Osteoblast (primary cell): ENCODE measurements at regions not wholly inside any gene's neighbourhood (a gene's known extent, or its start where the extent isn't known, plus 50 kb on each side); places are given as distances from the start of the nearest gene placed in this dataset.

ENCODE experiments used
- DNase-seq: peaks from one replicate; pipeline ENCODE4 v3.0.0; 2011; ENCODE audit warnings: low spot score, mixed read lengths; ENCODE audit not compliant: insufficient read length; ENCODE audit errors: missing footprints
- H2AFZ ChIP-seq: 2 replicates; pipeline ENCODE4 v1.6.0; 2011; ENCODE audit warnings: mild to moderate bottlenecking, low read length
- H3K27ac ChIP-seq: 2 replicates; pipeline ENCODE4 v1.5.1; 2011; ENCODE audit warnings: mild to moderate bottlenecking, low read depth, low read length, moderate library complexity
- H3K27me3 ChIP-seq: 2 replicates; pipeline ENCODE4 v1.6.0; 2012; ENCODE audit warnings: mild to moderate bottlenecking, control low read depth, inconsistent platforms, low read length, moderate library complexity; ENCODE audit not compliant: insufficient read depth
- H3K36me3 ChIP-seq: 2 replicates; pipeline ENCODE4 v1.5.1; 2011; ENCODE audit warnings: mild to moderate bottlenecking, low read length, control low read depth, moderate library complexity; ENCODE audit not compliant: insufficient read depth
- H3K4me1 ChIP-seq: 2 replicates; pipeline ENCODE4 v1.5.1; 2011; ENCODE audit warnings: mild to moderate bottlenecking, low read length, control low read depth, moderate library complexity; ENCODE audit not compliant: insufficient read depth
- H3K4me2 ChIP-seq: 2 replicates; pipeline ENCODE4 v1.6.0; 2011; ENCODE audit warnings: mild to moderate bottlenecking, low read length; ENCODE audit not compliant: insufficient read depth
- H3K4me3 ChIP-seq: fragments of 200-600 bp; sonication (generic); 3 replicates; pipeline ENCODE4 v1.5.1; 2012; ENCODE audit warnings: mild to moderate bottlenecking, low read length, inconsistent platforms; ENCODE audit not compliant: insufficient read depth
- H3K79me2 ChIP-seq: 2 replicates; pipeline ENCODE4 v1.6.0; 2012; ENCODE audit warnings: mild to moderate bottlenecking, low read length, control low read depth, inconsistent platforms; ENCODE audit not compliant: insufficient read depth
- H3K9me3 ChIP-seq: 2 replicates; pipeline ENCODE4 v1.5.1; 2011; ENCODE audit warnings: low read depth, low read length, control low read depth
- H4K20me1 ChIP-seq: 2 replicates; pipeline ENCODE4 v1.6.0; 2012; ENCODE audit warnings: mild to moderate bottlenecking, low read length, control low read depth; ENCODE audit not compliant: insufficient read depth
- TF ChIP-seq, protein P1 (sequence below): IDR thresholded peaks from 2 replicates; pipeline ENCODE4 v1.5.1; 2011; ENCODE audit warnings: mild to moderate bottlenecking, low read depth, low read length, moderate library complexity; ENCODE audit errors: extremely low read depth

DNA sequence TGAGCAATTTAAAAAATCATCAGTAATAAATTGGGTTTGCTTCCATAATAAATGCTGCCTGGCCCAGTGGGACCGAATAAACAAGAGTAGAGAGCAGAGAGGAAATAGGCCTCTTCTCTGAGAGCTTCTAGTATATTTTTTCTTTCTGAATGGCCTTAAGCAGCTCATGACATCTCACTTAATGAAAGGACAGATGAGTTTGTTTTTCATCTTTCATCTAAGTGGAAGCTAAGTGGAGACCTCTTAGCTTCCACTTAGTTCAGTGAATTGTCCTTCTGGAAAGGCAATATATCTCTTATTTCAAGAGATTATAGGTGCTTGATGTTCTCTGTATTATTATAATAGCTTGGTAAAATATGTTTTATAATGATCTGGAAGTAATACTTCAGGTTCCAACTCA lies 245.9 kb upstream of the ANO3 start:
- Histone ChIP-seq H3K27ac (no peak overlapping the region), H3K9me3 (no peaks in the 10 kb centered on the region), H4K20me1 (no peaks in the 10 kb centered on the region), H3K4me2 (no peak overlapping the region), H3K4me1 (no peaks in the 10 kb centered on the region), H3K79me2 (no peaks in the 10 kb centered on the region), H2AFZ (no peak overlapping the region), H3K36me3 (no peaks in the 10 kb centered on the region), H3K4me3 (no peak overlapping the region), H3K27me3 (no peaks in the 10 kb centered on the region)
- TF ChIP-seq, protein P1, sequence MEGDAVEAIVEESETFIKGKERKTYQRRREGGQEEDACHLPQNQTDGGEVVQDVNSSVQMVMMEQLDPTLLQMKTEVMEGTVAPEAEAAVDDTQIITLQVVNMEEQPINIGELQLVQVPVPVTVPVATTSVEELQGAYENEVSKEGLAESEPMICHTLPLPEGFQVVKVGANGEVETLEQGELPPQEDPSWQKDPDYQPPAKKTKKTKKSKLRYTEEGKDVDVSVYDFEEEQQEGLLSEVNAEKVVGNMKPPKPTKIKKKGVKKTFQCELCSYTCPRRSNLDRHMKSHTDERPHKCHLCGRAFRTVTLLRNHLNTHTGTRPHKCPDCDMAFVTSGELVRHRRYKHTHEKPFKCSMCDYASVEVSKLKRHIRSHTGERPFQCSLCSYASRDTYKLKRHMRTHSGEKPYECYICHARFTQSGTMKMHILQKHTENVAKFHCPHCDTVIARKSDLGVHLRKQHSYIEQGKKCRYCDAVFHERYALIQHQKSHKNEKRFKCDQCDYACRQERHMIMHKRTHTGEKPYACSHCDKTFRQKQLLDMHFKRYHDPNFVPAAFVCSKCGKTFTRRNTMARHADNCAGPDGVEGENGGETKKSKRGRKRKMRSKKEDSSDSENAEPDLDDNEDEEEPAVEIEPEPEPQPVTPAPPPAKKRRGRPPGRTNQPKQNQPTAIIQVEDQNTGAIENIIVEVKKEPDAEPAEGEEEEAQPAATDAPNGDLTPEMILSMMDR = no peak
- no peak for DNase-seq

DNA sequence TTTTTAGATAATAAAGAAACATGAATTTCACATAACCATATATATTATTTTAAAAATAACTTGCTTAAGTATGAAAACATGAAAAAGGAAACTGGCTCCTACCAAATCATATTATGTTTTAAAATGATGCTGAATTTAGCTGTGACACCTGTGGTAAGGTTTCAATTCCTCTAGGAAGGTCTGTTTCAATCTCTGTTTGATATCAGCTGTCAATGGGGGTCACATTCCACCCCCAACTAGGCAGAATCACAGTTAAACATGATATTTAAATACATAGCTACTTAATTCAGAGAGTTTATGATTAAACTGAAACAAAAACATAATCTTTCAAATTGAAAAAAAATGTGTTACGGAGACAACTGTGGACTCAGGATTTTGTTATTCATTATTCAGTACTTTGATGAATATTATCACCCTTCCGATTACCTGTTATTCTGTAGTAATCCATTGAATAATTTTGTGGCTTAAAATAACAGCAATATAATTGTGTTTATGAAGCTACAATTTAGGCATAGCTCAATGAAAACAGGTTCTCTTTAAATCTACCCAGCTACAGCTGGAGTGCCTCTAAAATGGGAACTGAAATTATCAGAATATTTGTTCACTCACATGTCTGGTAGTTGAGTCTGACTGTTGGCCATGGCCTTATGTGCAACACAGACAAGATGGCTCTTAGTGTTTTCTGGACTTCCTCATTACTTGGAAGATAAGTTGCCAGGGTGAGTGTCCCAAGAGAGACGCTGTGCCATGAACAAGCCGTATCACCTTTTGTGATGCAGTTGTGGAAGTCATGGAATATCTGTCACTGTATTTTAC lies 244.6 kb upstream of the ANO3 start:
- no peak for DNase-seq
- TF ChIP-seq, protein P1 = no peak
- Histone ChIP-seq H3K4me1 (no peaks in the 10 kb centered on the region), H3K9me3 (no peaks in the 10 kb centered on the region), H3K27ac (no peak overlapping the region), H4K20me1 (no peaks in the 10 kb centered on the region), H3K4me2 (no peak overlapping the region), H3K4me3 (no peak overlapping the region), H3K79me2 (no peaks in the 10 kb centered on the region), H3K36me3 (no peaks in the 10 kb centered on the region), H2AFZ (no peak overlapping the region), H3K27me3 (no peaks in the 10 kb centered on the region)

DNA sequence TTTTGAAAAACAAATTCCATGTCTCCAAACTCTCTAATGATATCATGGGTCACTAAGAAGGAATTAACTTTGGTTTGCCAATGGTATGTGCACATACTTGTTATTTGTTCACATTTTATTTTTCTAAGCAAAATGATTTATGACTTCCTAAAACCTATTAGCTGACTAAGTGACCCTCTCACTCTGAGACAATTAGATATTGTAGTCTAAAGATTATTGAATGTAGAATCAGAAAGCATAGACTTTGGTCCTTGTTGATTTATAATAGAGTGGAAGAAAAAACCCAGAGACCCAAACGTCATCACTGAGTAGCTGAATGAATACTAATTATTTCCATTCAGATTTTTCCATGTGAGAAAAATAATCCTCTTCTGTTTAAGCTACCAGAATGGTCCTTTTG lies 243.5 kb upstream of the ANO3 start:
- Histone ChIP-seq H3K9me3 (no peaks in the 10 kb centered on the region), H3K4me1 (no peaks in the 10 kb centered on the region), H3K79me2 (no peaks in the 10 kb centered on the region), H3K27ac (no peak overlapping the region), H3K27me3 (no peaks in the 10 kb centered on the region), H3K4me2 (no peak overlapping the region), H3K4me3 (no peak overlapping the region), H2AFZ (no peak overlapping the region), H4K20me1 (no peaks in the 10 kb centered on the region), H3K36me3 (no peaks in the 10 kb centered on the region)
- no peak for DNase-seq
- TF ChIP-seq, protein P1 = no peak

DNA sequence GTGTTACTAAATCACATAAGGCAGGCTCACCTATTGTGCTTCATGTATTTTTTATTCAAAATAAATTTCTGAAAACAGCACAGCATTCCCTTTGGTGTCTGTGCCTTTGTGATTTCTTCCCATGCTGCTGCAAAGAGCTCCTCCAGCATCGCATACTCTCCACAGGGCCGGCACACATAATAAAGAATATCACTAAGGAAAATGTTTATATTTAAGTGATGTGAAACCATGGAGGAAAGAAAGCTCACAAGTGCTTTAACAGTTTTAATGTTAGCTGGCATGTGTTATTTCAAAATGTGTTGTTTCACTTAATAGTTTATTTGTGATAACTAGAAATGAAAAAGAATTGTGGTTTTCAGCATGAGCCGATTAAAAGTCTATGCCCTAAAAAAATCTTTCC lies 241.3 kb upstream of the ANO3 start:
- H3K27ac ChIP-seq = no peak overlapping the region
- TF ChIP-seq, protein P1 = no peak

More for the DNA sequence above, 241.3 kb upstream of the ANO3 start:
- no peaks in the 10 kb centered on the region for H3K36me3 ChIP-seq
- H3K27me3 ChIP-seq = no peaks in the 10 kb centered on the region
- no peak for DNase-seq
- H3K79me2 ChIP-seq = no peaks in the 10 kb centered on the region
- H3K9me3 ChIP-seq = no peaks in the 10 kb centered on the region
- no peak overlapping the region for H3K4me3 ChIP-seq
- H4K20me1 ChIP-seq = no peaks in the 10 kb centered on the region
- no peaks in the 10 kb centered on the region for H3K4me1 ChIP-seq
- no peak overlapping the region for H3K4me2 ChIP-seq
- no peak overlapping the region for H2AFZ ChIP-seq
